ENCODE measurements at regions not wholly inside any gene's neighbourhood (a gene's known extent, or its start where the extent isn't known, plus 50 kb on each side); places are given as distances from the start of the nearest gene placed in this dataset.
"Not testable (repeated sequence)": the region's sequence is repeated elsewhere in the genome, so short reads cannot be mapped to it uniquely, and the experiment has no call there.

- not testable (repeated sequence) for DNase-seq
Measured at GRCh38 chr2:76697439-76697838, 824.7 kb downstream of the LRRTM4 start.

- no peak for DNase-seq
Measured at GRCh38 chr2:76692908-76693307, 829.3 kb downstream of the LRRTM4 start.

GRCh38 chr2:76688732-76689131, 833.4 kb downstream of the LRRTM4 start:
- DNase-seq = no peak

- no peak for DNase-seq
Measured at GRCh38 chr2:76687923-76688322, 834.3 kb downstream of the LRRTM4 start.

GRCh38 chr2:76684756-76685155, 837.4 kb downstream of the LRRTM4 start:
- no peak for DNase-seq

- no peak for DNase-seq
Measured at GRCh38 chr2:76679025-76679396, 843.2 kb downstream of the LRRTM4 start.

GRCh38 chr2:76678383-76679024, 843.7 kb downstream of the LRRTM4 start:
- no peak for DNase-seq

GRCh38 chr2:76675212-76675611, 847.0 kb downstream of the LRRTM4 start:
- no peak for DNase-seq

GRCh38 chr2:76672798-76673197, 849.4 kb downstream of the LRRTM4 start:
- no peak for DNase-seq

GRCh38 chr2:76669966-76670465, 852.2 kb downstream of the LRRTM4 start:
- no peak for DNase-seq

GRCh38 chr2:76668279-76668678, 853.9 kb downstream of the LRRTM4 start:
- no peak for DNase-seq

GRCh38 chr2:76667821-76668271, 854.3 kb downstream of the LRRTM4 start:
- DNase-seq = no peak

- DNase-seq = no peak
Measured at GRCh38 chr2:76642129-76642528, 880.0 kb downstream of the LRRTM4 start.

- no peak for DNase-seq
Measured at GRCh38 chr2:76641506-76641905, 880.7 kb downstream of the LRRTM4 start.

- DNase-seq = no peak
Measured at GRCh38 chr2:76640905-76641304, 881.3 kb downstream of the LRRTM4 start.

GRCh38 chr2:76639171-76639680, 883.0 kb downstream of the LRRTM4 start:
- DNase-seq = no peak

- DNase-seq = no peak
Measured at GRCh38 chr2:76633276-76633921, 888.8 kb downstream of the LRRTM4 start.

- DNase-seq = no peak
Measured at GRCh38 chr2:76625101-76625500, 897.1 kb downstream of the LRRTM4 start.

- DNase-seq = no peak
Measured at GRCh38 chr2:76613330-76613729, 902.6 kb upstream of the GCFC2 start.

GRCh38 chr2:76612764-76613163, 902.0 kb upstream of the GCFC2 start:
- DNase-seq = no peak

GRCh38 chr2:76610451-76610850, 899.7 kb upstream of the GCFC2 start:
- no peak for DNase-seq

- DNase-seq = no peak
Measured at GRCh38 chr2:76599732-76600368, 889.1 kb upstream of the GCFC2 start.

GRCh38 chr2:76584474-76584873, 873.8 kb upstream of the GCFC2 start:
- DNase-seq = no peak

GRCh38 chr2:76579911-76580310, 869.2 kb upstream of the GCFC2 start:
- DNase-seq = no peak
